Globus pallidus (tissue), 1 donor: ENCODE measurements at regions not wholly inside any gene's neighbourhood (a gene's known extent, or its start where the extent isn't known, plus 50 kb on each side); places are given as distances from the start of the nearest gene placed in this dataset.

Source experiments
- DNase-seq: peaks from one replicate; pipeline ENCODE4 v3.0.0-alpha.2; 2015; ENCODE audit warnings: low spot score

GRCh38 chr15:62610265-62610869 is 432.2 kb upstream of the TPM1 start:
- no peak for DNase-seq

- no peak for DNase-seq
Observed at GRCh38 chr15:62611002-62611401, 431.5 kb upstream of the TPM1 start.

GRCh38 chr15:62612183-62612733 is 430.3 kb upstream of the TPM1 start:
- no peak for DNase-seq

DNA sequence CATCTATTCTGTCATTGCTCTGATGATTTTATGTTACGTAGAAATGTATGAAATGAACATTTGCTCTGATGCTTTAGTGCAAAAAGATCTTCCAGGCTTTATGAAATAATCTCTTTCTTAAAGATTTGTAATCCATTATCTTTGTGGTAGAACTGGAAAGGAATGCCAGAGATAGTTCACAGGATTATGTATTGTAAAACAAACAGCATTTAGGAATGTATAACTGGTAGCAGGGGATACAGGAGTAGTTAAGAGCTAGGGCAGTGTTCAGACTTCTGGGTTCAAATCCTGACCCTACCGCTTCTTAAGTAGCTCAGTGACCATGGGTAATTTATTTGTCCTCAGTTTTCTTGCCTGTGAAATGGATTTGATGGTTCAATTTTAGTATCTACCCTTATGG is 429.8 kb upstream of the TPM1 start:
- DNase-seq: no peak

DNA sequence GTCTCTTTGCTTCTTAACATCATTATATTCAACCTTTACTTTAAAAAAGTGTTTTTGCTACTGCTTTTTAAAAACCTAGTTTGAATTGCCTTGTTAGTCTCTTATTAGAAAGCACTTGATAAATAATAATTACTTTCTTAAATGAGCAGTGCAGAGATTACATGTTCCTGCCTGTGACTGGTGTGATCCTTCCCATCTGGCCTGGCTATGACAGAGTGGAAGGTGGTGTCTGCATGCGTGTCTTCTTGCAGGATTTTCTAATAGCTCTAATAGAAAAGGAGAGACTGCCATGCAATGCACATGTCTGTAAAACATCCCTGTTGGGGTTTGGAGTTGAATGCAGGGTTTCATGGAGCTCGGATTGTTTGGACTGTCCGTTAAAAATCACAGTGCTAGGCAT is 425.8 kb upstream of the TPM1 start:
- DNase-seq: no peak

GRCh38 chr15:62617741-62618140 is 424.8 kb upstream of the TPM1 start:
- no peak for DNase-seq

DNA sequence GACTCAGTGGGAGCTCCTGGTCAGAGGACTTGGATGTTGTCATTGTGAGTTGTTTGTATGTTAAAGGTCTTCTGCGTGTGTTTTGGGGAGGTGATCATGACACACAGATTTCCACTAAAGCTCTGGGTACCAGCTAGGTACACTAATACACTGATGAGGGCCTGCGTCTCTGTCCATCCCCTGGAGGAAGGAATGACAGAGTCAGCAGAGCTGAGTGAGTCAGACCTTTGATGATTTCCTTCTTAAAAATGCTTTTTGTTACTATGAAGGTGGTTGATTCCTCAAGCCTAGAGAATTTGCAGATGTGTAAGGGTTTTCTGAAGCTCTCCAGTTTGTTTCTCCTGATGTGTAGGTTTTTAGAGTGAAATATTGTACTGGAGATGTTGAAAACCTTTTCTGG is 424.1 kb upstream of the TPM1 start:
- DNase-seq: no peak

GRCh38 chr15:62618846-62619504 is 423.6 kb upstream of the TPM1 start:
- no peak for DNase-seq

- no peak for DNase-seq
Observed at GRCh38 chr15:62619526-62619925, 423.0 kb upstream of the TPM1 start.

DNA sequence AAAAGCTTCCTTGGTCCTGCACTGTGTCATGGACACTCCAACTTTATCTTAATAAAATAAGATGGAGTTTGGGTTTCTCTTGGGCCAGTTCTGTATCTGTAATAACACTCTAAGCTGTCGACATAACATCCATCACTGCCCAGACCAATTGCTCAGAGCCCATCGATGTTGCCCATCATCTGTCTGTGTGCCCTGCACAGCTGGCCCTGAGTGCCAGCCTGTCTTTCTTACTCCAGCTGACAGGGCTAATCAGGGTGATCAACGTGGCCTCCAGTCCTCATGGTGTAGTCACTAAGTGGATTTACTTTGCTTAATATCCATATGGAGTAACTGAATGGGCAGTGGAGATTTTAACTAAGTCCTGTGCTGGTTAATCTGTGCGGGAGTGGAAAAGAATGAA is 419.8 kb upstream of the TPM1 start:
- no peak for DNase-seq

DNA sequence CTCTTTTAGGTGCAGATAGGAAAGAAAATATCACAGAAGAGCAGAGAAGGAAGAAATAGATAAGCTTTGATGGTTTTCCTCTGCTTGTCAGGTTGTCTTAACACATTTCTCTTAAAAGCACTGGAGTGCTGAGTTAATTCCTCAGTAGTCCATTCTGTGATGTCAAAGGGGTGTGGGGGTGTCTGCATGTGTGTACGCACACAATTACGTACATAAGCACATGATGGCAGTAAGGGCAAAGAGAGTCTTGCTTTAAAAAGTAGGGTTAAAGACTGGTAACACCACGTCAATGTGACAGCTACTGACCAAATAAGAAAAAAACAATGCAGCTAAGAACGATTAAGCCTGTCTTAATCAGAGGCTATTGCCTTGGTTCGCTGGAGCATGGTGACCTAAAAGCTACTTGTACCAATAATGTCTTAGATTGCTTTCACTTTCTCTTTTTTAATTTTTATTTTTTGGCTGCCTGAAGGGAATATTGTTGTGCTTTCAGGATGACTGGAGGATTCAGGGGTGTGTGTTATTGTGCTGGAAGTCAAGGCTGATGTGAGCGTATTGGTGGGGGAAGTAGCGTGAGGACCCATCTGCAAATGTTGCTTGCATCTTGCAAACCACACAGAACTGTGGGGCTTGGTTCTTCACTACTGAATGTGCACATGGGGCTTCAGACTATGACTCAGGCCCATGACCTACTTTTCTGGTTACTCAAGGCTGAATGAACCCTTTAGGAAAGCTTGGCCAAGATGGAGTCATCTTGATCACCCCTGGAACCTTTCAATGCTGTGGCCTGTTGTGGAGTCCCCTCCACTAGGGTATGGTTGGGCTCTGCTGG is 417.8 kb upstream of the TPM1 start:
- DNase-seq: no peak

DNA sequence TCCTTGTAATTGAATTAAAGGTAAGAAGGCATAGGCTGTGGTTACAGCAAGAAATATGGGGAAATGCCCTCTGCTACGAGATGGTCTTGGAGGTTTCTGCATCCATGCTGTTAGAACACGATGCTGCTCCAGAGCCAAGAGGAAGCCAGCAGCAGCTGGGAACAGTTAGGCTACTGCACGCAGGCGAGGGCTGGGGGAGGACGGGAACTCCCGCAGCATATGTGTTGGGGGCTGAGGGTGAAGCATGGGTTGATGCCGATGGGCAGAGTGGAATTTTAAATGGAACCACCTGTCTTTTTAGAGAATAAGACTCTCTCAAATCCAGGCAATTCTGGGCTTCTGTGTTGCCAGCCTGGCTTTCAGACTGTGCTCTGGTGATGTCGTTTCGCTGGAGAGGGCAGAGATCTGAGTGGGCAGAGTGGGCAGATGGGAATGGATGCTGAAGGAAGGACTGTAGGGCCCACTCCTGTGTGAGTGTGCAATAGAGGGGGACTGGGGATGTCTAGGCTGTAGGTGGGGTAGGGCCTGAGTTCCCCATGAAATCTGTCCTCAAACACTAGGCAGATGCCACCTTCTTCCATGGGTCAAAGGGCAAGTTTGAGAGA is 417.0 kb upstream of the TPM1 start:
- no peak for DNase-seq

DNA sequence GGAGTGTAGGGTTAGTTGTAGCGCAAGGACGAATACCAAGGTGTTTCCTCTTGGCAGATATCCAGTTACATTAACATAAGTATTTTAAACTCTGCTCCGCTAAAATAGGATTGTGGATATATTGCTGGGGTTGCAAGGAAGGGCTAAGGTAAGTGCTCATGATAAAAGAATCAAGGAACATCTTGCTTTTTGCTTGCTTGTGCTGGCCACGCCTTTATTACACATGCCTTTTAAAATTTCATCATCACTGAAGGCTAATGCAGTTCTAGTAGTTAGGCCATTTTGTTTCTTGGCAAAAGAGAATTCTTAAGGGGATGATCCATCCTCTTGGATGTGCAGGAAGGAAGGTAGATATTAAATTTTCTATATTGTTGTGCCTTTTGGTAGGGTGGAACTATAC is 415.6 kb upstream of the TPM1 start:
- no peak for DNase-seq

DNA sequence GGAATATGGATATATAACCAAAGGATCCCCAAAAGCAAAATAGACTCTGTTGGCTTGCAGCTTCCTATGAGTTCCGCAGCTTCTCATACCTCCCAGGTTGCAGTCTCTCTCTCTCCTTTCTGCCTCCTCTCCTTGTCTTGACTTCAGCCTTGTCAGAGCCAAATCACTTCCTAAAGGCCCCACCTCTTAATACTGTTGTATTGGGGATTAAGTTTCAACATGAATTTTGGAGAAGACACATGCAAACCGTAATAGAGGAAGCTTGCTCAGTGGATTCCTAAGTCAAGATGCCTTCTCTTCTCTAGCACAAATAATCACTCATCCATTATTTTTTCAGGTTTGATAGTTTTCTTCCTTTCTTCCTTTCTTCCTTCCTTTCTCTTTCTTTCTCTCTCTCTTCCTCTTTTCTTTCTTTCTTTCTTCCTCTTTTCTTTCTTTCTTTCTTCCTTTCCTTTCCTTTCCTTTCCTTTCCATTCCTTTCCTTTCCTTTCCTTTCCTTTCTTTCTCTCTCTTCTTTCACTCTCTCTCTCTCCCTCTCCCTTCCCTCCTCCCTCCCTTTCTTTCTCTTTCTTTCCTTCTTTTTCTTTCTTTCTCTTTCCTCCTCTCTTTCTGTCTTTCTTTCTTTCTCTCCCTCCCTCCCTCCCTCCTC is 411.3 kb upstream of the TPM1 start:
- no peak for DNase-seq

DNA sequence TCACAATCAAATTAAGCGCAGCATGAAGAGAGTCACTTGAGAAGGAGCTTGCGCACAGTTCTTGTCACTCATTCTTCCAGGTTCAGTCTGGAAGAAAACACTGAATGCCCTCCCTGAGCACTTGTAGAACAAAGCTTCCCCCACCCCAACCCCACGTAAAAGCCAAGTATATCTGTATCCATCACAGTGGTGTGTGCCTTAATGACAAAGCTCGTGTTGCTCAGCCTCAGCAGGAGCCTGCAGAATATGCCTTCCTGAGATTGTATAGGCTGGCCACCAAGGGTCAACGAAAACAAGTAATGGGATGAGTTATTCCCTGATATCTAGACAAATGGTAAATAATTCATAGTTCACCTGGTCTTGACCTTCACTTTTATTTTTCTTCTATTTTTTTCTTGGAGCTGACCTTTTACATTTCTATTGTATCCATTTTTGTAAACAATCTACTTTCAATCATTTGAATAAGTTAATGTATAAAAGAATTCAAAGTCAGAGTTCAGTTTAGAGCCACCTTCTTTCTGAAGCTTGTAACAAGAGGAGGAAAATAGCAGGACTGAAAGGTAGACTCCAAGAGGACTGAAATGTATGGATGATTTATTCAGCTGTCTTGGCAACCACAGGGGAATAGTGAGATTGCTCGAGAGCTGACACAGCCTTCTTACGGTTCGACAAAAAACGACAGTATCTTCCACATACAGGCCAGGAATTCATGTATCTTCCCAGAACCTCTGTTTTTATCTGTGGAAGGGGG is 405.5 kb upstream of the TPM1 start:
- DNase-seq: no peak

DNA sequence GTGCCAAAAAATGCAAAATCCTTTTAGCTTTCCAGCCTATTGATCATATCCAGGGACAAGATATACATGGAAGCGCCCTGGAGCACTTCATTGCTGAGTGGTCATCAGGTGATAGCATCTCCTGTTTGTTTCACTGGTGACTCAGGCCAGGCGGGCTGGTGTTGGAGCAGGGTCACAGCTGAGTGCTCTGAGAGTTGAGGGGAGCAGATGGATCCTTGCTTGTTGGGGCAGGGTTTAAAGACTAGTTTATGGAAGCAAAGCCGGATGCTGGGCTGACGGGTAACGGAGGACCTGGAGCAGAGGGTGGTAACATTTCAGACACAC is 405.0 kb upstream of the TPM1 start:
- no peak for DNase-seq

- DNase-seq: no peak
Observed at GRCh38 chr15:62637950-62638619, 404.5 kb upstream of the TPM1 start.

DNA sequence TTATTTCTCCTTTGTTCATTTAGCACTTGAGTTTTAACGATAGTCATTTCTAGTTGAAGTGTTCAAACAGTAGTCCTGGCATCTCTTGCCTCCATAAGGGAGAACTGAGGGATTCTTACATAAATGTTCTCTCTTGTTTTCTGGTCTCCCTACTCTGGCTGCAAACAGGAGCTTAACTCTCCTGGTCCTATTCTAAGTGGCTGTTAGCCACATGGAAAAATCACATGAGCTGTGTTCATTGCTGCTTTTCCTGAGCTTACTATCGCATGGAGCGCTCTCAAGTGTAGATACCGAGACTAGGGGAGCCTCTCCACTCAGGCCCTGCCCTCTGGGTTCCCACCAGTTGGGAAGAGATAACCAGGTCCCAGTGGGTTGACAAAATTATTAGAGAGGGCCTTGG is 403.1 kb upstream of the TPM1 start:
- no peak for DNase-seq

GRCh38 chr15:62639906-62640605 is 402.5 kb upstream of the TPM1 start:
- no peak for DNase-seq

- no peak for DNase-seq
Observed at GRCh38 chr15:62641825-62642224, 400.7 kb upstream of the TPM1 start.
